ENCODE measurements at regions not wholly inside any gene's neighbourhood (a gene's known extent, or its start where the extent isn't known, plus 50 kb on each side); places are given as distances from the start of the nearest gene placed in this dataset.
"Not testable (repeated sequence)": the region's sequence is repeated elsewhere in the genome, so short reads cannot be mapped to it uniquely, and the experiment has no call there.

GRCh38 chr15:79492065-79492464 lies 59.9 kb downstream of the MINAR1 start:
- no peak for TF ChIP-seq JUND (IDR thresholded peaks at IDR 0.05; ENCODE audit: low read depth)
- in situ Hi-C loops (cut with HindIII; ENCODE audit: low pct_unique_long_range_greater_than_20kb, low sequenced_read_pairs) = no loop called here
- no peak for DNase-seq (ENCODE audit: low read depth in 1 of 2, low spot score in 1 of 2)

- in situ Hi-C loops (cut with HindIII; ENCODE audit: low pct_unique_long_range_greater_than_20kb, low sequenced_read_pairs) = no loop called here
- TF ChIP-seq JUND (IDR thresholded peaks at IDR 0.05; ENCODE audit: low read depth) = no peak
- no peak for DNase-seq (ENCODE audit: low read depth in 1 of 2, low spot score in 1 of 2)
These were observed 62.3 kb downstream of the MINAR1 start for GRCh38 chr15:79494384-79494909.

GRCh38 chr15:79494963-79495755 lies 63.0 kb downstream of the MINAR1 start:
- in situ Hi-C loops (cut with HindIII; ENCODE audit: low pct_unique_long_range_greater_than_20kb, low sequenced_read_pairs) = no loop called here
- no peak for DNase-seq (ENCODE audit: low read depth in 1 of 2, low spot score in 1 of 2)
- no peak for TF ChIP-seq JUND (IDR thresholded peaks at IDR 0.05; ENCODE audit: low read depth)

GRCh38 chr15:79495775-79496174 lies 63.6 kb downstream of the MINAR1 start:
- in situ Hi-C loops (cut with HindIII; ENCODE audit: low pct_unique_long_range_greater_than_20kb, low sequenced_read_pairs) = no loop called here
- TF ChIP-seq JUND (IDR thresholded peaks at IDR 0.05; ENCODE audit: low read depth) = no peak

GRCh38 chr15:79496838-79497237 lies 64.7 kb downstream of the MINAR1 start:
- in situ Hi-C loops (cut with HindIII; ENCODE audit: low pct_unique_long_range_greater_than_20kb, low sequenced_read_pairs) = no loop called here
- DNase-seq (ENCODE audit: low read depth in 1 of 2, low spot score in 1 of 2) = no peak
- TF ChIP-seq JUND (IDR thresholded peaks at IDR 0.05; ENCODE audit: low read depth) = no peak

More at GRCh38 chr15:79495775-79496174, 63.6 kb downstream of the MINAR1 start:
- no peak for DNase-seq (ENCODE audit: low read depth in 1 of 2, low spot score in 1 of 2)

- in situ Hi-C loops (cut with HindIII; ENCODE audit: low pct_unique_long_range_greater_than_20kb, low sequenced_read_pairs) = no loop called here
- TF ChIP-seq JUND (IDR thresholded peaks at IDR 0.05; ENCODE audit: low read depth) = no peak
- no peak for DNase-seq (ENCODE audit: low read depth in 1 of 2, low spot score in 1 of 2)
These were observed 69.0 kb downstream of the MINAR1 start for GRCh38 chr15:79501086-79501485.

GRCh38 chr15:79505956-79506355 lies 73.8 kb downstream of the MINAR1 start:
- no peak for TF ChIP-seq JUND (IDR thresholded peaks at IDR 0.05; ENCODE audit: low read depth)
- peak in 1 of 2 experiments; percentile 46 for DNase-seq (ENCODE audit: low read depth in 1 of 2, low spot score in 1 of 2)
- in situ Hi-C loops (cut with HindIII; ENCODE audit: low pct_unique_long_range_greater_than_20kb, low sequenced_read_pairs) = no loop called here

- DNase-seq (ENCODE audit: low read depth in 1 of 2, low spot score in 1 of 2); in situ Hi-C loops (cut with HindIII; ENCODE audit: low pct_unique_long_range_greater_than_20kb, low sequenced_read_pairs): not testable (repeated sequence)
These were observed 80.7 kb downstream of the MINAR1 start for GRCh38 chr15:79512844-79513243.

- no peak for TF ChIP-seq JUND (IDR thresholded peaks at IDR 0.05; ENCODE audit: low read depth)
- no peak for DNase-seq (ENCODE audit: low read depth in 1 of 2, low spot score in 1 of 2)
- in situ Hi-C loops (cut with HindIII; ENCODE audit: low pct_unique_long_range_greater_than_20kb, low sequenced_read_pairs) = no loop called here
These were observed 81.3 kb downstream of the MINAR1 start for GRCh38 chr15:79513417-79513816.

GRCh38 chr15:79513940-79514339 lies 81.8 kb downstream of the MINAR1 start:
- no peak for TF ChIP-seq JUND (IDR thresholded peaks at IDR 0.05; ENCODE audit: low read depth)
- no peak for DNase-seq (ENCODE audit: low read depth in 1 of 2, low spot score in 1 of 2)
- in situ Hi-C loops (cut with HindIII; ENCODE audit: low pct_unique_long_range_greater_than_20kb, low sequenced_read_pairs) = no loop called here

GRCh38 chr15:79515300-79516027 lies 83.3 kb downstream of the MINAR1 start:
- TF ChIP-seq JUND (IDR thresholded peaks at IDR 0.05; ENCODE audit: low read depth) = no peak

GRCh38 chr15:79516155-79516554 lies 84.0 kb downstream of the MINAR1 start:
- no peak for TF ChIP-seq JUND (IDR thresholded peaks at IDR 0.05; ENCODE audit: low read depth)
- no peak for DNase-seq (ENCODE audit: low read depth in 1 of 2, low spot score in 1 of 2)
- in situ Hi-C loops (cut with HindIII; ENCODE audit: low pct_unique_long_range_greater_than_20kb, low sequenced_read_pairs) = no loop called here

More at GRCh38 chr15:79515300-79516027, 83.3 kb downstream of the MINAR1 start:
- in situ Hi-C loops (cut with HindIII; ENCODE audit: low pct_unique_long_range_greater_than_20kb, low sequenced_read_pairs) = no loop called here
- no peak for DNase-seq (ENCODE audit: low read depth in 1 of 2, low spot score in 1 of 2)

- in situ Hi-C loops (cut with HindIII; ENCODE audit: low pct_unique_long_range_greater_than_20kb, low sequenced_read_pairs) = no loop called here
- DNase-seq (ENCODE audit: low read depth in 1 of 2, low spot score in 1 of 2) = no peak
- no peak for TF ChIP-seq JUND (IDR thresholded peaks at IDR 0.05; ENCODE audit: low read depth)
These were observed 84.5 kb downstream of the MINAR1 start for GRCh38 chr15:79516646-79517045.
